ENCODE measurements at regions not wholly inside any gene's neighbourhood (a gene's known extent, or its start where the extent isn't known, plus 50 kb on each side); places are given as distances from the start of the nearest gene placed in this dataset.

GRCh38 chr15:35857567-35858226, 311.7 kb upstream of the DPH6 start:
- no peak for DNase-seq (ENCODE audit: low spot score)

- DNase-seq (ENCODE audit: low spot score), result no peak
Observed at GRCh38 chr15:35858707-35859106, 312.7 kb upstream of the DPH6 start.

DNA sequence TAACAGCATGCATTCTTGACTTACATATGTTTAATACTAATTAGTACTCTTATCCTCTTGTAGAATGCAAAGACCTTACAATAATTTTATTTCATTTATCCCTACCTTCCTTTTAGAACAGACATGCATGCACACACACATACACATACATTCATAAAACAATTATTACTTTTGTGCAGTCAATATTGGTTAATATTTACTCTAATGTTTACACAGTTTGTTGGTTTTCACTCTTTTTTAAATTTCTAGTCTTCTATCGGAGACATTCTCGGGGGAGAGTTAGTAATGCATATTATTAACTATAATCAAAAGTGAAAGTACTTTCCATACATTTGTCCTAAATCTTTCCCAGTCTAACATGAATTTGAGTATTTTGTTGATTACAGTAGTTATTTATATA, 317.7 kb upstream of the DPH6 start:
- no peak for DNase-seq (ENCODE audit: low spot score)

DNA sequence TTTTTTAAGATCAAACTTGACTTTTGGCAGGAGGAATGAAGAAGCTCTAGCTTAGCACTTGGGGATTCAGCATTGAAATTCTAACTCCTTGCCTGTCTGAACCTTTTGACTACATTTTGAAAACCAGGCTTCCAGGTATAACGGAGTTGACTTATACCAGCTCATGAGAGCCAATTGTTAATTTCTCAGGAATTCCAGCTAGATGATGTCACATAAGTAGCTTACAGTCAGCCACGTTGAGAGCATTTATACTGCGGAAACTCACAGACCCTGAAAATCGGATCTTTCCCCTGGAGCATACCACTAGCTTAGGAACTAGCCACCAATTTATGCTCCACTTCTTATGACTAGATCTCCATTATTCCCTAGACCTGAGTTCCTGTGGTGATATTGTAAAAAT, 321.4 kb upstream of the DPH6 start:
- DNase-seq (ENCODE audit: low spot score), result no peak

- DNase-seq (ENCODE audit: low spot score), result no peak
Observed at GRCh38 chr15:35871282-35871681, 325.3 kb upstream of the DPH6 start.

DNA sequence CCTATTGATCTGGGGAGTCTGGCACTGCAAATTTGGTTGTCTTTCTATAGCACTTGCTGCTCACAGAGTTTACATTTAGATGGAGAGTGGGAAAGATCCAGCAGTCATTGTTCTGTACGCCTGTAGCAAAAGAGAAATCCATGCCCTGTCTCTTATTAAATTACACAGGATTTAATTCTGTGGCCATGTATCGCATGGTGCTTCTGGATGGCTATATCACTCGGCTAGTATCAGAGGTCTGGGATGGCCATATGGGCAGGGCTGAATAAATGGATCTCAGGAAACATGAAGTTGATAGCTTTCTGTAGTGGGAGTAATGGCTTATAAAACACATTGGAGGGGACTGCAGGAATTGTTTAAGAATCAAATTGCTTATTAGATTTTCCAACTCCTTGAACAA, 325.8 kb upstream of the DPH6 start:
- DNase-seq (ENCODE audit: low spot score), result no peak

- DNase-seq (ENCODE audit: low spot score), result no peak
Observed at GRCh38 chr15:35872577-35872976, 326.6 kb upstream of the DPH6 start.

DNA sequence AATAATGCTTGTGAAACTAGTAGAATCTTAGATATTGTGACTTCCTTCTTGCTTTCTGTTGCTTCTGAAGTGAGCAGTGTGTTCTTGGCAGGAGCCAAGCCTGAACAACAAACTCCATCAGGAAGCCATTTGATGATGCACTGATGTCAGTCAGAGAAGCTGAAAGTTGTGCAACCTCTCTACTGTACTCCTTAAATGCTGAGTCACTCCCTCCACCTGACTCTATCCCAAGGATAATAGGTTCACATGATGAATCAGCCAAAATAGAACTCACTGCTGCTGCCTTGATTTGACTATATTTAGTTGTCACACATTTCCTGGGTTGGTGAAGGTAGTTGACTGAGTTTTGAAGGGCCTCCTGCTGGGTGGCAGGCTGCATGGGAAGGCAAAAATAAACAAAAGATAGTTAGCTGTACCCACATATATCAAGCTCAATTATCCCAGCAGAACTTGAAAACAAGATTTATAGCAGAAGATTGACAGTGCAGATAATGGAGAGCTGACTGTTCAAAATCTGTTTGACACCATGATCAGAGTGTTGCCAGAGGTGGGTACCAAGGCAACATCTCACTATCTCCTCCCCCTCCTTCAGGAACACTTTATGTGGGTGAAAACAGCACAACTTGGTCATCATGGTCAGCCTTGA, 328.4 kb upstream of the DPH6 start:
- no peak for DNase-seq (ENCODE audit: low spot score)

DNA sequence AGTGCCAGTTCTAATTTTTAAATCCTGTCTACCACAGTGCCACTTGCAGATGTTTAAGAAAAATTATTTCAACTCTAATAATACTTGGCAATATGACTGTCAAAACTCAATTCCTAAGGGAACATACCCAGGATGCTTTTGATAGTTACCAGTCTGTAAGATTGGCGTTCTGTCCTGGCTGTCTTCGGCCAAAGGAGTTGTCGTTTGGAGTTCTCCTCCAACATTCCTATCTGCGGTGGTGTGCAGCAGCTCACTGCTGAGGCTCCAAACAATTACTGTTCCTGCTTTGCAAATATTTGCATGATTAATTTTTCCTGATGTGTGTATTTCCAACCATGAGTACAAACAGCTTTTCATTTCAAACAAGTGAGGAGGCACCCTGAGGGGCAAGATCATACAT, 330.8 kb upstream of the DPH6 start:
- DNase-seq (ENCODE audit: low spot score), result no peak

- no peak for DNase-seq (ENCODE audit: low spot score)
Observed at GRCh38 chr15:35880896-35881295, 334.9 kb upstream of the DPH6 start.

GRCh38 chr15:35885870-35886269, 339.9 kb upstream of the DPH6 start:
- DNase-seq (ENCODE audit: low spot score), result no peak

GRCh38 chr15:35886765-35887164, 340.8 kb upstream of the DPH6 start:
- DNase-seq (ENCODE audit: low spot score), result no peak

DNA sequence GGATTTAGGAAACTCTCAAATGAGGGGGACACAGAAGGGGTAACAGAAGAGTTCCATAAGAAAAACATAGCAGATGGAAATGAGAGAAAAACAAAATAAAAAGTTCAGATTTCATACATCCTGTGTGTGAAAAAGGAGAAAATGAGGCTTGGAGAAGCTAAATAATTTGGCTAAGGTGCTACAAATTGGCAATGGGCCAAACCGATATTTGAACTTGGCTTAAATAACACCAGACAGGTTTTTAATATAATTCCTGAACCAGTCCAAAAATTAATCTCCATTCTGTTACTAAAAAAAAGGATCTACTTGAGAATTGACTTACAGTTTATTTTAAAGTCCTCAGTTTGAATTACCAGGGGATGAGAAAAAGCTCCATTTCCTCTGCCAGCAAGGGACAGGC, 342.9 kb upstream of the DPH6 start:
- DNase-seq (ENCODE audit: low spot score), result no peak

- DNase-seq (ENCODE audit: low spot score), result no peak
Observed at GRCh38 chr15:35907511-35907910, 361.5 kb upstream of the DPH6 start.

- no peak for DNase-seq (ENCODE audit: low spot score)
Observed at GRCh38 chr15:35909414-35909813, 363.4 kb upstream of the DPH6 start.

GRCh38 chr15:35910227-35910626, 364.3 kb upstream of the DPH6 start:
- no peak for DNase-seq (ENCODE audit: low spot score)

- DNase-seq (ENCODE audit: low spot score), result no peak
Observed at GRCh38 chr15:35911052-35911777, 365.2 kb upstream of the DPH6 start.

GRCh38 chr15:35912196-35912595, 366.2 kb upstream of the DPH6 start:
- DNase-seq (ENCODE audit: low spot score), result no peak

- no peak for DNase-seq (ENCODE audit: low spot score)
Observed at GRCh38 chr15:35914573-35914972, 368.6 kb upstream of the DPH6 start.

DNA sequence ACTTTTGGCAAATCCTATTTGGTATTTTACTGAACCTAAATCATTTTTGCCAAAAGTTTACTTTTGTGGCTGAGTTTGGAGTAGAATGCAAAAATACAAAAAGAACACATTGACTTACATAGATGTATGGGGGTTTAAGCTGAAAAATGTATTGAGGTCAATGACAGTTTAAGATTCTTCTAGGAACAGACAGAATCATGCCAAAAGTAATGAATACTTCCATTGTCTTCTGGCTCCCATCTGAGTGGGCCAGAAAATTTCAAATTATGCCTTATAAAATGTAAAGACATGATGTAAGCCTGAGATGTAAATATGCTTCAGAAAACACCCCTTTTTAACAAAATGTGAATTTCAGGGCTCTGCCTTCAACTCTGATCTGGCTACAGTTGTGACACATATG, 375.1 kb upstream of the DPH6 start:
- DNase-seq (ENCODE audit: low spot score), result no peak

- no peak for DNase-seq (ENCODE audit: low spot score)
Observed at GRCh38 chr15:35925275-35926006, 379.5 kb upstream of the DPH6 start.

- DNase-seq (ENCODE audit: low spot score), result no peak
Observed at GRCh38 chr15:35926007-35926380, 380.0 kb upstream of the DPH6 start.

DNA sequence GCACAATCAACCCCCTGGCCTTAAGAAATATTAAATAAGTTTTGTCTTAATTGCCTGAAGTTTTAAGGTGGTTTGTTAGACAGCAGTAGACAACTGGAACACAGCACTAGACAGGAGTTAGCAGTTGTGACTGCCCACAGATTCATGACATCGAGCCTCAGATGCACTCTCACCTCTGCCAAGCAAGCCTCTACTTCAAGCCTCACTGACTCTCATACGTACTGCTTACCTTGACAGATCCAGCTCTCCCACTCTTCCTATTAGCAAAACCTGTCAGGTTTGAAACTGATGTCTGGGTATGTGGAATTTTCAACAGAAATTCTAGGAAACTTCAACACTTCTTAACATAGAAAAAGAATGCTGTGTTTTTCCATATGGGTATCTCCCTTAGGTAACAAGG, 382.9 kb upstream of the DPH6 start:
- no peak for DNase-seq (ENCODE audit: low spot score)
